ENCODE measurements at regions not wholly inside any gene's neighbourhood (a gene's known extent, or its start where the extent isn't known, plus 50 kb on each side); places are given as distances from the start of the nearest gene placed in this dataset.

DNA sequence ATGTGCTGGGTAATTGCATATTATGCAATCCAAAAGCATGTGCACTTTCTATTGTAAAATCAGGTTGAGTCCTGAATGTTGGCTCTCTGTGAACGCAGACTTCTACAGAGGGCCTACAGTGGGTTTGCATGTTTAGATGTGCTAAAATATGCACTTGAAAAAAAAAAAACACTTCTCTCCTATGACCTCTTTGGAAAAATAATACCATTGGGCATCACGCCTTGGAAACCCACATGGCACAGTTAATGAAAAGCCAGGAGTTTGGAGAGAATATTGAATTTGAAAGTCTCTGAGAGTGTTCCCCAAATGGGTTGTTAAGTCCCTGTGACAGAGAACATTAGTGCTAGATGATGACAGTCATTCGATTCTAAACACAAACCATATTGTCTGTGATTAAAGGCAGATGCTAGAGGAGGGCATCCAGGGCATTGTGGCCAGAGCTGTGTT, 710.4 kb upstream of the PIK3C3 start:
- 95% methylated on average over 3 of the region's 3 CpGs for WGBS
- Histone ChIP-seq H3K4me3 (ENCODE audit: low read length in 2 of 2) (no peak overlapping the region), H3K4me1 (ENCODE audit: control insufficient read depth in 2 of 2, insufficient read depth in 2 of 2, low read length in 2 of 2) (no peaks in the 10 kb centered on the region), H3K27me3 (ENCODE audit: control insufficient read depth in 2 of 2, insufficient read depth in 1 of 2, low read length in 1 of 2) (no peaks in the 10 kb centered on the region), H3K27ac (ENCODE audit: low read depth in 1 of 2, low read length in 1 of 2) (no peak overlapping the region), H3K36me3 (ENCODE audit: control insufficient read depth in 2 of 2, insufficient read depth in 2 of 2, low read length in 1 of 2) (no peaks in the 10 kb centered on the region), H3K9me3 (ENCODE audit: control insufficient read depth in 2 of 2, insufficient read depth in 1 of 2, low read length in 1 of 2) (no peaks in the 10 kb centered on the region)
- no peak for DNase-seq (ENCODE audit: low read depth in 6 of 9, low spot score in 9 of 9)

DNA sequence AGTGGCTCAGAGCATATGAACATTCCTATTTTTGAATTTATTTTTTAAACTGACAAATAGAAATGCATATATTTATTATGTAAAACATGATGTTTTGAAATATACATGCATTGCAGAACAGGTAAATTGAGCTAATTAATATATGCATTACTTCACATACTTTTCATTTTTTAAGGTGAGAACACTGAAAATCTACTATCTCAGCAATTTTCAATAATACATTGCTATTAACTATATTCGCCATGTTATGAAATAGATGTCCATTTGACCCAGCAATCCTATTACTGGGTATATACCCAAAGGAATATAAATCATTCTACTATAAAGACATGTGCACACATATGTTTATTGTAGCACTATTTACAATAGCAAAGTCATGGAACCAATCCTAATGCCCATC, 717.7 kb upstream of the PIK3C3 start:
- Histone ChIP-seq H3K4me3 (ENCODE audit: low read length in 2 of 2) (no peak overlapping the region), H3K36me3 (ENCODE audit: control insufficient read depth in 2 of 2, insufficient read depth in 2 of 2, low read length in 1 of 2) (no peaks in the 10 kb centered on the region), H3K27ac (ENCODE audit: low read depth in 1 of 2, low read length in 1 of 2) (no peak overlapping the region), H3K27me3 (ENCODE audit: control insufficient read depth in 2 of 2, insufficient read depth in 1 of 2, low read length in 1 of 2) (no peaks in the 10 kb centered on the region), H3K9me3 (ENCODE audit: control insufficient read depth in 2 of 2, insufficient read depth in 1 of 2, low read length in 1 of 2) (no peaks in the 10 kb centered on the region), H3K4me1 (ENCODE audit: control insufficient read depth in 2 of 2, insufficient read depth in 2 of 2, low read length in 2 of 2) (no peaks in the 10 kb centered on the region)
- no peak for DNase-seq (ENCODE audit: low read depth in 6 of 9, low spot score in 9 of 9)
- WGBS: 96% methylated on average over 1 of the region's 1 CpG

DNA sequence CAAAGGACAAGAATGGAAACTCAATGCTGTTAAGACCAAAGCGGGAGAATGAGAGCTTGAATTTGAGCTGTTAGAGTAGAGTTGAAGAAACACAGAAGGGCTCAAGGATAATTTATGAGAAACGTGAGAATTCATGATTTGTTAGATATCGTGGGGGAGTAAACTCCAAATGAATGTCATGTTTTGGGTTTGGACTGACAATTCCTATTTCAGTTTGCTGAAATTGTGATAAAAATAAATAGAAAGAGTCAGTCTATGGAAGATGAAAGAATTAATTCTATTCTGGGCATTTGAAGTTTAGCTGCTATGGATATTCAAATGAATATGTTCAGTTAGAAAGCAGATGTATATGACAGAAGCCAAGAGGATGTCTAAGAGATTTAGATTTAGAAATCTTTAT, 723.4 kb upstream of the PIK3C3 start:
- DNase-seq (ENCODE audit: low read depth in 6 of 9, low spot score in 9 of 9): no peak
- no peak overlapping the region for H3K4me3 ChIP-seq (ENCODE audit: low read length in 2 of 2)
- no peaks in the 10 kb centered on the region for H3K27me3 ChIP-seq (ENCODE audit: control insufficient read depth in 2 of 2, insufficient read depth in 1 of 2, low read length in 1 of 2)
- 95% methylated on average over 3 of the region's 3 CpGs for WGBS
- no peaks in the 10 kb centered on the region for H3K36me3 ChIP-seq (ENCODE audit: control insufficient read depth in 2 of 2, insufficient read depth in 2 of 2, low read length in 1 of 2)
- H3K4me1 ChIP-seq (ENCODE audit: control insufficient read depth in 2 of 2, insufficient read depth in 2 of 2, low read length in 2 of 2): no peaks in the 10 kb centered on the region
- H3K27ac ChIP-seq (ENCODE audit: low read depth in 1 of 2, low read length in 1 of 2): no peak overlapping the region
- H3K9me3 ChIP-seq (ENCODE audit: control insufficient read depth in 2 of 2, insufficient read depth in 1 of 2, low read length in 1 of 2): no peaks in the 10 kb centered on the region

DNA sequence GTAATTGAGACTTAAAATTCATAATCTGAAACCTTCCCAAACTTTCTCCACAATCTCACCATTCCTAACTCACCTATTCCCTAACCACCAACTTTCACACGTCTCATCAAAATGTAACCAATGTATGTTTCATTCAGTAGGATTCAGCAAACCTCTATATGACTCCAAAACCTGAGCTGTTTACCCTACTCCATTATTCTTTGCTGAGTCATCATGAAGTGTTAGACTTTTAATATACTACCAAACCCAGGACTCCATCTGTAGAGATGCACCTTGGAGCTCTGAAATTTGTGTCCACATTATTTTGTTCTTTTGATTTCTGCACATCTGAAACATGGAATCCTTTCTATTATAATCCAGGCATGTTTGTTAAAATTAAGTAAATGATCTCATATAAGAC, 727.0 kb upstream of the PIK3C3 start:
- H3K27ac ChIP-seq (ENCODE audit: low read depth in 1 of 2, low read length in 1 of 2): no peak overlapping the region
- peaks cover 0 to 3% of the 10 kb centered on the region in 2 donors for H3K9me3 ChIP-seq (ENCODE audit: control insufficient read depth in 2 of 2, insufficient read depth in 1 of 2, low read length in 1 of 2)
- H3K36me3 ChIP-seq (ENCODE audit: control insufficient read depth in 2 of 2, insufficient read depth in 2 of 2, low read length in 1 of 2): no peaks in the 10 kb centered on the region
- 93% methylated on average over 1 of the region's 1 CpG for WGBS
- H3K4me3 ChIP-seq (ENCODE audit: low read length in 2 of 2): no peak overlapping the region
- H3K4me1 ChIP-seq (ENCODE audit: control insufficient read depth in 2 of 2, insufficient read depth in 2 of 2, low read length in 2 of 2): no peaks in the 10 kb centered on the region
- H3K27me3 ChIP-seq (ENCODE audit: control insufficient read depth in 2 of 2, insufficient read depth in 1 of 2, low read length in 1 of 2): no peaks in the 10 kb centered on the region
- DNase-seq (ENCODE audit: low read depth in 6 of 9, low spot score in 9 of 9): no peak

DNA sequence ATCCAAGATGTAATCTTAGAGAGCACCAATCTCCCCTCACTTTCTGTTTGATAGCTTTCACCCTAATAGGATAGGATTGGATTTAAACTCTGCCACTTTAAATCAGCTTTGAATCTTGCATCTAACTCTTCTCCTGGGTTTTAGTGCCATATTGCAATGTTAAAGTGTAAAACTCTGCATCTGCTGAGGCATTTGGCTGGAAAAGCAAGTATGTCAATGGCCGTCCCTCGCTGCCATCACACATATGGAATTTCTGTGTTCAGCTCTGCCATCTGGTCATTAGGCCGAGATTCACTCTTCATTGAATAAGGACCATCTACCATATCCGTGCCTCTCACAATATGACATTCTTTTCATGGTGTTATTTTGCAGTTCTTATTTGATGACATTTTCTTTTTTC, 728.1 kb upstream of the PIK3C3 start:
- no peaks in the 10 kb centered on the region for H3K4me1 ChIP-seq (ENCODE audit: control insufficient read depth in 2 of 2, insufficient read depth in 2 of 2, low read length in 2 of 2)
- DNase-seq (ENCODE audit: low read depth in 6 of 9, low spot score in 9 of 9): no peak
- H3K9me3 ChIP-seq (ENCODE audit: control insufficient read depth in 2 of 2, insufficient read depth in 1 of 2, low read length in 1 of 2): peaks cover 0 to 3% of the 10 kb centered on the region in 2 donors
- H3K4me3 ChIP-seq (ENCODE audit: low read length in 2 of 2): no peak overlapping the region
- no peak overlapping the region for H3K27ac ChIP-seq (ENCODE audit: low read depth in 1 of 2, low read length in 1 of 2)
- WGBS: 98% methylated on average over 4 of the region's 4 CpGs
- no peaks in the 10 kb centered on the region for H3K36me3 ChIP-seq (ENCODE audit: control insufficient read depth in 2 of 2, insufficient read depth in 2 of 2, low read length in 1 of 2)
- no peaks in the 10 kb centered on the region for H3K27me3 ChIP-seq (ENCODE audit: control insufficient read depth in 2 of 2, insufficient read depth in 1 of 2, low read length in 1 of 2)

DNA sequence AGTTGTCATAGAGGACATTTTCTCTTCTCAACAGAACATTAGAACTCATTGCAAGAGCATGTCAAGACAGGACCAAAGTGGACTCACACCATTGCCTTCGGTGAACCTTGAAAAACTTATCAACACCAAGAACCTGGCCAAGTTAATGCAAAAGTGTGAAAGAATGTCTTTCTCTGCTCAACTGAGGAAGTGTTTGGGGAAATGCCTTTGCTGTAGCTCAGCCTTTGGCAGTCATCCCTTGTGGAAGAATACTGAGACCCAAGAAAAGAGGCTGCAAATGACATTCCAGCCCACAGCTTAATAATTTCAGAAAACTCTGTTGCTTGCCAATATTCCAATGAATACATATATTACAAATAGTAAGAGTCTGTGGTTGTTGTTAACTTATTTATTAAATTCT, 728.8 kb upstream of the PIK3C3 start:
- Histone ChIP-seq H3K27me3 (ENCODE audit: control insufficient read depth in 2 of 2, insufficient read depth in 1 of 2, low read length in 1 of 2) (no peaks in the 10 kb centered on the region), H3K27ac (ENCODE audit: low read depth in 1 of 2, low read length in 1 of 2) (no peak overlapping the region), H3K36me3 (ENCODE audit: control insufficient read depth in 2 of 2, insufficient read depth in 2 of 2, low read length in 1 of 2) (no peaks in the 10 kb centered on the region), H3K4me3 (ENCODE audit: low read length in 2 of 2) (no peak overlapping the region), H3K9me3 (ENCODE audit: control insufficient read depth in 2 of 2, insufficient read depth in 1 of 2, low read length in 1 of 2) (peaks cover 0 to 3% of the 10 kb centered on the region in 2 donors), H3K4me1 (ENCODE audit: control insufficient read depth in 2 of 2, insufficient read depth in 2 of 2, low read length in 2 of 2) (no peaks in the 10 kb centered on the region)
- 95% methylated on average over 1 of the region's 1 CpG for WGBS
- DNase-seq (ENCODE audit: low read depth in 6 of 9, low spot score in 9 of 9): no peak

DNA sequence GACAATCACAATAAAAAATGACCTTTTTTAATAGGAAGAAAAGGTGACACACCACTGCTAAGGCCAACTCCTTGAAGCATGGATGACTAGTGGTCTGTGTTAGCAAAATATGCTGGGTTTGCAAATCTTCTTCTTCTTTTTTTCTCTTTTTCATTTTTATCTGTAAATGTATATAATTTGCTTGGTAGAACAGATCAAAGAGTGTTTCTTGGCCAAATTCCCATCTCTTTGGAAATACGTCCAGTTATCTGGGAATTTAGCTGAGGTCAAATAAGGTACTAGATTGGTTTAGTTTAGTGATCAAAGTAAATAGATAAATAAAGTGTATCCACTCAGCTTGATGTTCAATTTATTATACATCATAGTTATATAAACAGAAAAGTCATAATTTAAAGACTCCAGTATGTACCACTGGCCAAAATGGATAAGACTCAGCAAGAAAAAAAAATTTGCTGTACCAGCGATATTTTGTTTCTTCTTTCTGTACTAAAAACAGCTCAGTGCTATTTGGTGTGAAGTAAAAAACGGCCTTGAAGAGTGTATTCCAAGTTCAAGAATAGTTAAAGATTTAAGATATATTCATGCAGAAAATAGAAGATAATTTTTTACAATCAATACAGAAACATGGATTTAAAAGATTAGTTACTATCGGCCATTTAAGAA, 738.6 kb upstream of the PIK3C3 start:
- no peak for DNase-seq (ENCODE audit: low read depth in 6 of 9, low spot score in 9 of 9)
- WGBS: 94% methylated on average over 4 of the region's 4 CpGs
- no peaks in the 10 kb centered on the region for H3K4me1 ChIP-seq (ENCODE audit: control insufficient read depth in 2 of 2, insufficient read depth in 2 of 2, low read length in 2 of 2)
- no peak overlapping the region for H3K27ac ChIP-seq (ENCODE audit: low read depth in 1 of 2, low read length in 1 of 2)
- H3K27me3 ChIP-seq (ENCODE audit: control insufficient read depth in 2 of 2, insufficient read depth in 1 of 2, low read length in 1 of 2): no peaks in the 10 kb centered on the region
- H3K4me3 ChIP-seq (ENCODE audit: low read length in 2 of 2): no peak overlapping the region
- no peaks in the 10 kb centered on the region for H3K36me3 ChIP-seq (ENCODE audit: control insufficient read depth in 2 of 2, insufficient read depth in 2 of 2, low read length in 1 of 2)
- no peaks in the 10 kb centered on the region for H3K9me3 ChIP-seq (ENCODE audit: control insufficient read depth in 2 of 2, insufficient read depth in 1 of 2, low read length in 1 of 2)

DNA sequence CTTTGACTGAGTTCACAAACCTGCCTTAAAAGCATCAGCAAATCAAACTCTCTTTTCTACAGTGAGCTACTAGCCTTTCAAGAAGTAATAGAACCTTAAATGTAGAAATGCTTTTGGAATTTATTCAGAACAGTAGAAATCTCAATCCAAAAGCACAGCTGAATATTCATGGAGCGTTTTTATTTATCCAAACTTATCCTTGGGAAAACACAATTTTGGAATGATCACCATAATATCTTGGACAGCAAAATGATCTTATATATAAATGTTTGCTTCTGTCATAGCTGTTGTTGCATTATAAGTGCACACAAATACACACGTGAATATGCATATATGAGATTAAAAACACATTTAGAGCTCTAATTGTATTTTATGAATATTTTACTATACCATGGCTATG, 747.3 kb upstream of the PIK3C3 start:
- no peak overlapping the region for H3K4me3 ChIP-seq (ENCODE audit: low read length in 2 of 2)
- 96% methylated on average over 2 of the region's 2 CpGs for WGBS
- no peaks in the 10 kb centered on the region for H3K27me3 ChIP-seq (ENCODE audit: control insufficient read depth in 2 of 2, insufficient read depth in 1 of 2, low read length in 1 of 2)
- no peaks in the 10 kb centered on the region for H3K4me1 ChIP-seq (ENCODE audit: control insufficient read depth in 2 of 2, insufficient read depth in 2 of 2, low read length in 2 of 2)
- no peak for DNase-seq (ENCODE audit: low read depth in 6 of 9, low spot score in 9 of 9)
- H3K36me3 ChIP-seq (ENCODE audit: control insufficient read depth in 2 of 2, insufficient read depth in 2 of 2, low read length in 1 of 2): no peaks in the 10 kb centered on the region
- H3K27ac ChIP-seq (ENCODE audit: low read depth in 1 of 2, low read length in 1 of 2): no peak overlapping the region
- no peaks in the 10 kb centered on the region for H3K9me3 ChIP-seq (ENCODE audit: control insufficient read depth in 2 of 2, insufficient read depth in 1 of 2, low read length in 1 of 2)

DNA sequence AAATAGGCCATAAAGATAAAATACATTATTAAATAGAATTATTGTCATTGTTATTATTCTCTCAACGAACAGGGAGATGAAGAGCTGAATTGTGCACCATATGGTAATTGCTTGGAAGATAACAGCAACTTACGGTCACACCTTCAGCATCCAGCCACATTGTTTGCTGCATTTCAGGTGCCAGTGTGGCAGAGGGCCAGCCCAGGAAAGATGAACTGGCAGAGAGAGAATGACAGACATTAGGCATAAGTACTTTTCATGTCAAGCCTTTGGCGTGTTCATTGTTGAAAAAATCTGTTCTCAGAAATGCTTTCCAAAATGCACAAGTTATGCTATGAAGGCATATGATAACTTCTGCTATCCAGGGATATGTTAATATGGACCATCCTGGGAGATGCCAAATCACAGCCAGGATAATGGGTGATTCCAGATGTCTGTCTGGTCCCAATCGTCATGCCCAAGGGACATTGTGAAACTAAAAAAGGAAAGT, 748.6 kb upstream of the PIK3C3 start:
- WGBS: 90% methylated on average over 4 of the region's 4 CpGs
- Histone ChIP-seq H3K36me3 (ENCODE audit: control insufficient read depth in 2 of 2, insufficient read depth in 2 of 2, low read length in 1 of 2) (no peaks in the 10 kb centered on the region), H3K4me1 (ENCODE audit: control insufficient read depth in 2 of 2, insufficient read depth in 2 of 2, low read length in 2 of 2) (no peaks in the 10 kb centered on the region), H3K9me3 (ENCODE audit: control insufficient read depth in 2 of 2, insufficient read depth in 1 of 2, low read length in 1 of 2) (no peaks in the 10 kb centered on the region), H3K27me3 (ENCODE audit: control insufficient read depth in 2 of 2, insufficient read depth in 1 of 2, low read length in 1 of 2) (no peaks in the 10 kb centered on the region), H3K4me3 (ENCODE audit: low read length in 2 of 2) (no peak overlapping the region), H3K27ac (ENCODE audit: low read depth in 1 of 2, low read length in 1 of 2) (no peak overlapping the region)
- no peak for DNase-seq (ENCODE audit: low read depth in 6 of 9, low spot score in 9 of 9)

All from thymus (tissue), 11 donors.